ENCODE measurements at regions not wholly inside any gene's neighbourhood (a gene's known extent, or its start where the extent isn't known, plus 50 kb on each side); places are given as distances from the start of the nearest gene placed in this dataset.

GRCh38 chr2:84273406-84273805 is 185.7 kb downstream of the SUCLG1 start:
- H3K4me3 ChIP-seq, result no peak overlapping the region
- 17 to 22% methylated on average over 7 of the region's 7 CpGs for WGBS, 2 experiments (ENCODE audit: low coverage in 1 of 2, low lambda C conversion rate in 2 of 2, missing lambda C conversion rate in 2 of 2)
- in situ Hi-C loops (cut with MboI), result no loop called here

GRCh38 chr2:84271977-84272376 is 187.1 kb downstream of the SUCLG1 start:
- no peak overlapping the region for H3K4me3 ChIP-seq
- H3K27me3 ChIP-seq (replicated peaks; ENCODE audit: insufficient read depth), result no peaks in the 10 kb centered on the region
- TF ChIP-seq EZH2phosphoT487 (IDR thresholded peaks at IDR 0.05; ENCODE audit: insufficient read depth, low read depth), result no peak
- no peak for TF ChIP-seq EZH2 (IDR thresholded peaks at IDR 0.05; ENCODE audit: insufficient read depth, poor library complexity, severe bottlenecking)
- H4K20me1 ChIP-seq (ENCODE audit: insufficient read depth), result no peaks in the 10 kb centered on the region
- DNase-seq, result no peak
- no peak overlapping the region for H3K27ac ChIP-seq
- no peaks in the 10 kb centered on the region for H3K9me2 ChIP-seq (ENCODE audit: insufficient read depth)
- no peaks in the 10 kb centered on the region for H3K79me2 ChIP-seq (ENCODE audit: insufficient read depth)
- no peak overlapping the region for H3K4me2 ChIP-seq (ENCODE audit: unreplicated experiment)
- H3K9ac ChIP-seq, result no peak overlapping the region
- in situ Hi-C loops (cut with MboI), result no loop called here
- no peaks in the 10 kb centered on the region for H3K9me3 ChIP-seq (ENCODE audit: low read depth)
- H2AFZ ChIP-seq, result no peak overlapping the region
- H3K4me1 ChIP-seq (ENCODE audit: insufficient read depth), result no peaks in the 10 kb centered on the region
- H3K36me3 ChIP-seq (ENCODE audit: low read depth), result no peaks in the 10 kb centered on the region
- no peaks in the 10 kb centered on the region for H3F3A ChIP-seq (ENCODE audit: insufficient read depth)
- WGBS, 2 experiments (ENCODE audit: low coverage in 1 of 2, low lambda C conversion rate in 2 of 2, missing lambda C conversion rate in 2 of 2), result 20 to 28% methylated on average over 3 of the region's 3 CpGs

More at GRCh38 chr2:84273406-84273805, 185.7 kb downstream of the SUCLG1 start:
- Histone ChIP-seq H3F3A (ENCODE audit: insufficient read depth) (no peaks in the 10 kb centered on the region), H3K79me2 (ENCODE audit: insufficient read depth) (no peaks in the 10 kb centered on the region), H3K36me3 (ENCODE audit: low read depth) (no peaks in the 10 kb centered on the region), H3K9ac (no peak overlapping the region), H3K27me3 (replicated peaks; ENCODE audit: insufficient read depth) (no peaks in the 10 kb centered on the region), H2AFZ (no peak overlapping the region), H3K4me2 (ENCODE audit: unreplicated experiment) (no peak overlapping the region), H3K9me2 (ENCODE audit: insufficient read depth) (no peaks in the 10 kb centered on the region), H3K4me1 (ENCODE audit: insufficient read depth) (no peaks in the 10 kb centered on the region), H3K9me3 (ENCODE audit: low read depth) (no peaks in the 10 kb centered on the region), H4K20me1 (ENCODE audit: insufficient read depth) (no peaks in the 10 kb centered on the region), H3K27ac (no peak overlapping the region)
- TF ChIP-seq EZH2 (IDR thresholded peaks at IDR 0.05; ENCODE audit: insufficient read depth, poor library complexity, severe bottlenecking) (no peak), EZH2phosphoT487 (IDR thresholded peaks at IDR 0.05; ENCODE audit: insufficient read depth, low read depth) (no peak)
- DNase-seq, result no peak

GRCh38 chr2:84257831-84258230 is 201.2 kb downstream of the SUCLG1 start:
- no peak for DNase-seq
- H3K27ac ChIP-seq, result no peak overlapping the region
- H3K4me3 ChIP-seq, result no peak overlapping the region
- no peaks in the 10 kb centered on the region for H3F3A ChIP-seq (ENCODE audit: insufficient read depth)
- no peaks in the 10 kb centered on the region for H3K79me2 ChIP-seq (ENCODE audit: insufficient read depth)
- TF ChIP-seq EZH2 (IDR thresholded peaks at IDR 0.05; ENCODE audit: insufficient read depth, poor library complexity, severe bottlenecking) (no peak), EZH2phosphoT487 (IDR thresholded peaks at IDR 0.05; ENCODE audit: insufficient read depth, low read depth) (no peak)
- in situ Hi-C loops (cut with MboI), result no loop called here
- no peaks in the 10 kb centered on the region for H3K27me3 ChIP-seq (replicated peaks; ENCODE audit: insufficient read depth)
- H4K20me1 ChIP-seq (ENCODE audit: insufficient read depth), result no peaks in the 10 kb centered on the region
- H3K4me1 ChIP-seq (ENCODE audit: insufficient read depth), result no peaks in the 10 kb centered on the region
- H3K9ac ChIP-seq, result no peak overlapping the region
- no peaks in the 10 kb centered on the region for H3K36me3 ChIP-seq (ENCODE audit: low read depth)
- H2AFZ ChIP-seq, result no peak overlapping the region
- H3K9me3 ChIP-seq (ENCODE audit: low read depth), result no peaks in the 10 kb centered on the region
- H3K9me2 ChIP-seq (ENCODE audit: insufficient read depth), result no peaks in the 10 kb centered on the region
- H3K4me2 ChIP-seq (ENCODE audit: unreplicated experiment), result no peak overlapping the region

GRCh38 chr2:84251651-84252302 is 207.3 kb downstream of the SUCLG1 start:
- TF ChIP-seq EZH2phosphoT487 (IDR thresholded peaks at IDR 0.05; ENCODE audit: insufficient read depth, low read depth) (no peak), EZH2 (IDR thresholded peaks at IDR 0.05; ENCODE audit: insufficient read depth, poor library complexity, severe bottlenecking) (no peak)
- Histone ChIP-seq H3K9me2 (ENCODE audit: insufficient read depth) (no peaks in the 10 kb centered on the region), H3K27ac (no peak overlapping the region), H3K4me3 (no peak overlapping the region), H3K27me3 (replicated peaks; ENCODE audit: insufficient read depth) (no peaks in the 10 kb centered on the region), H3K4me1 (ENCODE audit: insufficient read depth) (no peaks in the 10 kb centered on the region), H3K9ac (no peak overlapping the region), H3F3A (ENCODE audit: insufficient read depth) (no peaks in the 10 kb centered on the region), H3K4me2 (ENCODE audit: unreplicated experiment) (no peak overlapping the region), H3K36me3 (ENCODE audit: low read depth) (no peaks in the 10 kb centered on the region), H2AFZ (no peak overlapping the region), H3K9me3 (ENCODE audit: low read depth) (no peaks in the 10 kb centered on the region), H3K79me2 (ENCODE audit: insufficient read depth) (no peaks in the 10 kb centered on the region), H4K20me1 (ENCODE audit: insufficient read depth) (no peaks in the 10 kb centered on the region)
- in situ Hi-C loops (cut with MboI), result no loop called here
- DNase-seq, result no peak
- WGBS, 2 experiments (ENCODE audit: low coverage in 1 of 2, low lambda C conversion rate in 2 of 2, missing lambda C conversion rate in 2 of 2), result 39 to 54% methylated on average over 2 of the region's 2 CpGs

- in situ Hi-C loops (cut with MboI), result no loop called here
- 18% methylated on average over 4 of the region's 4 CpGs for WGBS, 2 experiments (ENCODE audit: low coverage in 1 of 2, low lambda C conversion rate in 2 of 2, missing lambda C conversion rate in 2 of 2)
- H3K27me3 ChIP-seq (replicated peaks; ENCODE audit: insufficient read depth), result no peaks in the 10 kb centered on the region
Measured at GRCh38 chr2:84249140-84249539, 209.9 kb downstream of the SUCLG1 start.

More at GRCh38 chr2:84249140-84249539, 209.9 kb downstream of the SUCLG1 start:
- Histone ChIP-seq H3K9ac (no peak overlapping the region), H3K4me1 (ENCODE audit: insufficient read depth) (no peaks in the 10 kb centered on the region), H3K9me3 (ENCODE audit: low read depth) (no peaks in the 10 kb centered on the region), H3F3A (ENCODE audit: insufficient read depth) (no peaks in the 10 kb centered on the region), H4K20me1 (ENCODE audit: insufficient read depth) (no peaks in the 10 kb centered on the region), H3K79me2 (ENCODE audit: insufficient read depth) (no peaks in the 10 kb centered on the region), H3K4me2 (ENCODE audit: unreplicated experiment) (no peak overlapping the region), H3K36me3 (ENCODE audit: low read depth) (no peaks in the 10 kb centered on the region), H3K9me2 (ENCODE audit: insufficient read depth) (no peaks in the 10 kb centered on the region), H3K27ac (no peak overlapping the region), H2AFZ (no peak overlapping the region), H3K4me3 (no peak overlapping the region)
- no peak for TF ChIP-seq EZH2 (IDR thresholded peaks at IDR 0.05; ENCODE audit: insufficient read depth, poor library complexity, severe bottlenecking)
- TF ChIP-seq EZH2phosphoT487 (IDR thresholded peaks at IDR 0.05; ENCODE audit: insufficient read depth, low read depth), result no peak
- no peak for DNase-seq

Measured in GM23248 (cell line).